ENCODE measurements at regions not wholly inside any gene's neighbourhood (a gene's known extent, or its start where the extent isn't known, plus 50 kb on each side); places are given as distances from the start of the nearest gene placed in this dataset.
"Not testable (repeated sequence)": the region's sequence is repeated elsewhere in the genome, so short reads cannot be mapped to it uniquely, and the experiment has no call there.

- Histone ChIP-seq H3K9me3 (ENCODE audit: control insufficient read depth, insufficient read depth, low read length) (peaks cover 16% of the 10 kb centered on the region), H3K36me3 (ENCODE audit: control insufficient read depth, insufficient read depth, low read length) (no peaks in the 10 kb centered on the region), H3K27me3 (ENCODE audit: control insufficient read depth, insufficient read depth, low read length) (no peaks in the 10 kb centered on the region), H3K9ac (ENCODE audit: low read depth, low read length) (no peak overlapping the region), H3K4me1 (ENCODE audit: control insufficient read depth, insufficient read depth, low read length) (no peaks in the 10 kb centered on the region), H3K4me3 (ENCODE audit: low read depth, low read length) (no peak overlapping the region)
Measured at GRCh38 chr7:42548816-42549611, 312.0 kb upstream of the GLI3 start.

- no peaks in the 10 kb centered on the region for H3K4me1 ChIP-seq (ENCODE audit: control insufficient read depth, insufficient read depth, low read length)
- H3K9me3 ChIP-seq (ENCODE audit: control insufficient read depth, insufficient read depth, low read length), result peaks cover 13% of the 10 kb centered on the region
- no peaks in the 10 kb centered on the region for H3K36me3 ChIP-seq (ENCODE audit: control insufficient read depth, insufficient read depth, low read length)
- H3K9ac ChIP-seq (ENCODE audit: low read depth, low read length), result no peak overlapping the region
- no peaks in the 10 kb centered on the region for H3K27me3 ChIP-seq (ENCODE audit: control insufficient read depth, insufficient read depth, low read length)
- no peak overlapping the region for H3K4me3 ChIP-seq (ENCODE audit: low read depth, low read length)
Measured at GRCh38 chr7:42545049-42545724, 308.2 kb upstream of the GLI3 start.

- peaks cover 13% of the 10 kb centered on the region for H3K9me3 ChIP-seq (ENCODE audit: control insufficient read depth, insufficient read depth, low read length)
- no peaks in the 10 kb centered on the region for H3K36me3 ChIP-seq (ENCODE audit: control insufficient read depth, insufficient read depth, low read length)
- H3K27me3 ChIP-seq (ENCODE audit: control insufficient read depth, insufficient read depth, low read length), result no peaks in the 10 kb centered on the region
- H3K4me3 ChIP-seq (ENCODE audit: low read depth, low read length), result no peak overlapping the region
- H3K9ac ChIP-seq (ENCODE audit: low read depth, low read length), result no peak overlapping the region
- no peaks in the 10 kb centered on the region for H3K4me1 ChIP-seq (ENCODE audit: control insufficient read depth, insufficient read depth, low read length)
Measured at GRCh38 chr7:42543953-42544352, 306.9 kb upstream of the GLI3 start.

GRCh38 chr7:42542446-42542845 lies 305.4 kb upstream of the GLI3 start:
- not testable (repeated sequence) for H3K4me1 ChIP-seq (ENCODE audit: control insufficient read depth, insufficient read depth, low read length); H3K36me3 ChIP-seq (ENCODE audit: control insufficient read depth, insufficient read depth, low read length); H3K4me3 ChIP-seq (ENCODE audit: low read depth, low read length); H3K9ac ChIP-seq (ENCODE audit: low read depth, low read length); H3K27me3 ChIP-seq (ENCODE audit: control insufficient read depth, insufficient read depth, low read length)
- H3K9me3 ChIP-seq (ENCODE audit: control insufficient read depth, insufficient read depth, low read length), result peaks cover 13% of the 10 kb centered on the region

GRCh38 chr7:42534441-42534840 lies 297.4 kb upstream of the GLI3 start:
- Histone ChIP-seq H3K9me3 (ENCODE audit: control insufficient read depth, insufficient read depth, low read length) (no peaks in the 10 kb centered on the region), H3K27me3 (ENCODE audit: control insufficient read depth, insufficient read depth, low read length) (no peaks in the 10 kb centered on the region), H3K4me3 (ENCODE audit: low read depth, low read length) (no peak overlapping the region)

GRCh38 chr7:42527004-42527403 lies 290.0 kb upstream of the GLI3 start:
- Histone ChIP-seq H3K27me3 (ENCODE audit: control insufficient read depth, insufficient read depth, low read length) (no peaks in the 10 kb centered on the region), H3K4me1 (ENCODE audit: control insufficient read depth, insufficient read depth, low read length) (no peaks in the 10 kb centered on the region), H3K9ac (ENCODE audit: low read depth, low read length) (no peak overlapping the region), H3K36me3 (ENCODE audit: control insufficient read depth, insufficient read depth, low read length) (no peaks in the 10 kb centered on the region), H3K9me3 (ENCODE audit: control insufficient read depth, insufficient read depth, low read length) (no peaks in the 10 kb centered on the region), H3K4me3 (ENCODE audit: low read depth, low read length) (no peak overlapping the region)

More at GRCh38 chr7:42534441-42534840, 297.4 kb upstream of the GLI3 start:
- no peaks in the 10 kb centered on the region for H3K4me1 ChIP-seq (ENCODE audit: control insufficient read depth, insufficient read depth, low read length)
- no peak overlapping the region for H3K9ac ChIP-seq (ENCODE audit: low read depth, low read length)
- H3K36me3 ChIP-seq (ENCODE audit: control insufficient read depth, insufficient read depth, low read length), result no peaks in the 10 kb centered on the region

GRCh38 chr7:42522227-42522991 lies 285.4 kb upstream of the GLI3 start:
- Histone ChIP-seq H3K9me3 (ENCODE audit: control insufficient read depth, insufficient read depth, low read length) (no peaks in the 10 kb centered on the region), H3K4me3 (ENCODE audit: low read depth, low read length) (no peak overlapping the region), H3K36me3 (ENCODE audit: control insufficient read depth, insufficient read depth, low read length) (no peaks in the 10 kb centered on the region), H3K9ac (ENCODE audit: low read depth, low read length) (no peak overlapping the region), H3K27me3 (ENCODE audit: control insufficient read depth, insufficient read depth, low read length) (no peaks in the 10 kb centered on the region), H3K4me1 (ENCODE audit: control insufficient read depth, insufficient read depth, low read length) (no peaks in the 10 kb centered on the region)

GRCh38 chr7:42511027-42511426 lies 274.0 kb upstream of the GLI3 start:
- no peaks in the 10 kb centered on the region for H3K27me3 ChIP-seq (ENCODE audit: control insufficient read depth, insufficient read depth, low read length)
- no peaks in the 10 kb centered on the region for H3K36me3 ChIP-seq (ENCODE audit: control insufficient read depth, insufficient read depth, low read length)
- no peaks in the 10 kb centered on the region for H3K4me1 ChIP-seq (ENCODE audit: control insufficient read depth, insufficient read depth, low read length)
- H3K9me3 ChIP-seq (ENCODE audit: control insufficient read depth, insufficient read depth, low read length), result no peaks in the 10 kb centered on the region
- H3K9ac ChIP-seq (ENCODE audit: low read depth, low read length), result no peak overlapping the region
- H3K4me3 ChIP-seq (ENCODE audit: low read depth, low read length), result no peak overlapping the region

GRCh38 chr7:42506097-42506496 lies 269.1 kb upstream of the GLI3 start:
- Histone ChIP-seq H3K36me3 (ENCODE audit: control insufficient read depth, insufficient read depth, low read length) (no peaks in the 10 kb centered on the region), H3K4me3 (ENCODE audit: low read depth, low read length) (no peak overlapping the region), H3K9ac (ENCODE audit: low read depth, low read length) (no peak overlapping the region), H3K4me1 (ENCODE audit: control insufficient read depth, insufficient read depth, low read length) (no peaks in the 10 kb centered on the region), H3K27me3 (ENCODE audit: control insufficient read depth, insufficient read depth, low read length) (no peaks in the 10 kb centered on the region), H3K9me3 (ENCODE audit: control insufficient read depth, insufficient read depth, low read length) (no peaks in the 10 kb centered on the region)

- Histone ChIP-seq H3K4me1 (ENCODE audit: control insufficient read depth, insufficient read depth, low read length) (no peaks in the 10 kb centered on the region), H3K36me3 (ENCODE audit: control insufficient read depth, insufficient read depth, low read length) (no peaks in the 10 kb centered on the region), H3K9me3 (ENCODE audit: control insufficient read depth, insufficient read depth, low read length) (no peaks in the 10 kb centered on the region), H3K4me3 (ENCODE audit: low read depth, low read length) (no peak overlapping the region), H3K9ac (ENCODE audit: low read depth, low read length) (no peak overlapping the region), H3K27me3 (ENCODE audit: control insufficient read depth, insufficient read depth, low read length) (no peaks in the 10 kb centered on the region)
Measured at GRCh38 chr7:42502022-42502421, 265.0 kb upstream of the GLI3 start.

GRCh38 chr7:42495256-42495655 lies 258.2 kb upstream of the GLI3 start:
- Histone ChIP-seq H3K9ac (ENCODE audit: low read depth, low read length) (no peak overlapping the region), H3K36me3 (ENCODE audit: control insufficient read depth, insufficient read depth, low read length) (no peaks in the 10 kb centered on the region), H3K4me3 (ENCODE audit: low read depth, low read length) (no peak overlapping the region), H3K9me3 (ENCODE audit: control insufficient read depth, insufficient read depth, low read length) (no peaks in the 10 kb centered on the region), H3K27me3 (ENCODE audit: control insufficient read depth, insufficient read depth, low read length) (peaks cover 14% of the 10 kb centered on the region), H3K4me1 (ENCODE audit: control insufficient read depth, insufficient read depth, low read length) (no peaks in the 10 kb centered on the region)
